PFSK-1 (cell line): ENCODE measurements at regions not wholly inside any gene's neighbourhood (a gene's known extent, or its start where the extent isn't known, plus 50 kb on each side); places are given as distances from the start of the nearest gene placed in this dataset.

Source experiments
- FOXP2 ChIP-seq: optimal IDR thresholded peaks from 2 replicates; pipeline ENCODE3; 2011; ENCODE audit warnings: borderline replicate concordance, control low read depth, inconsistent platforms; ENCODE audit not compliant: insufficient read depth; ENCODE audit errors: extremely low read length, extremely low read depth
- POLR2AphosphoS5 ChIP-seq: IDR thresholded peaks from 2 replicates; pipeline ENCODE4 v1.6.1; 2012; ENCODE audit warnings: low read depth, mild to moderate bottlenecking, control low read depth, low read length, moderate library complexity
- REST ChIP-seq, 2 experiments: IDR thresholded peaks; 2 replicates each; pipeline versions ENCODE4 v1.6.1 to v1.8.0; 2011 to 2012; ENCODE audit warnings: low read depth in 2 of 2, low read length in 2 of 2, control low read depth in 1 of 2, inconsistent platforms in 1 of 2, mild to moderate bottlenecking in 1 of 2, moderate library complexity in 1 of 2; ENCODE audit not compliant: insufficient read depth in 1 of 2
- SIN3A ChIP-seq: IDR thresholded peaks from 2 replicates; pipeline ENCODE4 v1.6.1; 2012; ENCODE audit warnings: mild to moderate bottlenecking, low read length, moderate library complexity, borderline replicate concordance; ENCODE audit not compliant: insufficient read depth
- TAF1 ChIP-seq: IDR thresholded peaks from 2 replicates; pipeline ENCODE4 v1.6.1; 2012; ENCODE audit warnings: low read length, control low read depth, borderline replicate concordance; ENCODE audit not compliant: insufficient read depth

DNA sequence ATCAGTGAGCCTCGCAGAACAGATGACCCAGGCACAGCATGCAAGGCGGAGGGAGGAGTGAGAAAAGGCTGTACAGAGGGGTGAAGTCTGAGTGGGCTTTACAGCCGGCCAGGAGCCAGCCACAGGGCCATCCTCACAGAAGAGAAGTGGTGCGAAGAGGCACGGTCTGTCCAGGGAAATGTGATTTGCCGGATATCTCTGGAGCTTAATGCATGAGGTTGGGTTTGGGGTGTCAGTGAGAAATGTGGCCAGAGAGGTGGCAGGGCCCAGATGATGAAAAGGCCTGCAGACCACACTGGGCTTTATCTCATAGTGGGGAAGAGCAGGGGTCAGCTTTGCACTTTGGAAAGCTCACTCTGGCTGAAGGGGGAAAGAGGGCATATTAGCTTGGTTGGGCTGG, 255.2 kb downstream of the BUD13 start:
- TF ChIP-seq POLR2AphosphoS5: no peak
- no peak for TF ChIP-seq FOXP2
- no peak for TF ChIP-seq TAF1
- TF ChIP-seq SIN3A: no peak
- no peak for TF ChIP-seq REST (IDR thresholded peaks at IDR 0.05; ENCODE audit: insufficient read depth in 1 of 2, low read depth in 2 of 2, low read length in 2 of 2)

GRCh38 chr11:116517077-116517476, 255.7 kb downstream of the BUD13 start:
- TF ChIP-seq POLR2AphosphoS5: no peak
- no peak for TF ChIP-seq REST (IDR thresholded peaks at IDR 0.05; ENCODE audit: insufficient read depth in 1 of 2, low read depth in 2 of 2, low read length in 2 of 2)
- TF ChIP-seq SIN3A: no peak
- no peak for TF ChIP-seq TAF1

DNA sequence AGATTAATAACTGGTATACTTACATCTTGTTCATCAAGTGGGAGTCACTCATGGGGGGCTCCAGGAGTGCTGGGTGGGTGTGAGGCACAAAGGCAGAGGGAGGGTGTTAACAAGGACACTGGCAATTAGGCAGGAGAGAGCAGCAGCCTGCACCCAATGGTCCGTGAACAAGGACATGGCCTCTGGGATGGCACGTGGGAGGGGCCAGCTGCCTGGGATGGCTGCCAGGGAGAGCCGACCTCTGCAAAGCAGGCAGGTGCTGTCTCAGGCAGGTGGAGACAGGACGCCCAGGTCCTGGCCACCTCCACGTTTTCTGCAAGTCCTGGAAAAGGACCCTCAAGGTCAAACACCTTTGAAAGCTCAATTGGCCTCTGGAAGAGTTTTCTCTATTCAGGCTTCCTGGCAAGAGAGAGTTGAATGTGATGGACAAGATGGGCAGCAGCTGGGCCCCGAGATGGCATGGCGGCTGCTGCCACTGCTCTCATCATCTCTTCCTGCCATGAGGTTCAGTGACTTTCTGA, 257.1 kb downstream of the BUD13 start:
- TF ChIP-seq POLR2AphosphoS5 (no peak), TAF1 (no peak), SIN3A (no peak), FOXP2 (no peak)

- TF ChIP-seq POLR2AphosphoS5 (no peak), TAF1 (no peak), SIN3A (no peak), REST (IDR thresholded peaks at IDR 0.05; ENCODE audit: insufficient read depth in 1 of 2, low read depth in 2 of 2, low read length in 2 of 2) (no peak), FOXP2 (no peak)
These were observed 258.9 kb downstream of the BUD13 start for GRCh38 chr11:116513894-116514293.

DNA sequence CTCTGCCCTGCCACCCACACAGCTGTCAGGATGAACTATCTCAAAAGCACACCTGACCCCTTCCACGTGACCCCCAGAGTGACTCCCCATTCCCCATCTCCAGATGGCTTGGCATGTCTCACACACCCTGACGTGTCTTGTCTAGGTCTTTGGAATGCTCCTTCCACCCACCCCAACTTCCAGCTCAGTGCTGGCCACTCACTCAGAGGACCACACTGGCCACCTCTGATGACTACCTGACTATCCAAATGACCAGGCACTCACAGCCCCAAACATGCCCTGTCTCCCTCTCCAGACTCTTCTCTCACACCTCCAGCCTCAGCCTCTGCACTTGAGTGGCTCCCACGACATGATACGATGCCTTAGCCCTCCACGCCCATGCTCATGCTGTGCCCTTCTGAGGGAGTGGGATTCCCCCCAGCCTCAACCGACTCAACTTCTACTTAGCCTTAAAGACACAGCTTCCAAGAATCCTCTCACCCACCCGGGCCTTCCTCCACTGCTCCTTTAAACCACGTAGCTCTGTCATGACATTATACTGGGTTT, 259.4 kb downstream of the BUD13 start:
- TF ChIP-seq SIN3A: no peak
- no peak for TF ChIP-seq TAF1
- no peak for TF ChIP-seq REST (IDR thresholded peaks at IDR 0.05; ENCODE audit: insufficient read depth in 1 of 2, low read depth in 2 of 2, low read length in 2 of 2)
- TF ChIP-seq FOXP2: no peak
- no peak for TF ChIP-seq POLR2AphosphoS5
